IMR-90 (cell line): ENCODE measurements at regions not wholly inside any gene's neighbourhood (a gene's known extent, or its start where the extent isn't known, plus 50 kb on each side); places are given as distances from the start of the nearest gene placed in this dataset.
A peak's percentile ranks its signal among the peaks of the same experiment; 100 is the strongest.

Experiments
- ATAC-seq: fragments of 200-7000 bp; cut with Tn5 transposase; 2 replicates; pipeline ENCODE4 v1.9.1; 2020; ENCODE audit warnings: low read depth, mild to moderate bottlenecking, moderate library complexity
- BruUV-seq: library from RNA; stranded (reverse); fragments of 400-500 nt; replicated peaks from 2 replicates; lab custom pipeline; 2021; lab: Mats Ljungman, UMichigan
- CTCF ChIA-PET: fragments of 300-600 bp; formaldehyde crosslinking; extraction: SDS; loops from one replicate; lab custom pipeline; 2021; ENCODE audit warnings: antibody characterized with exemption; lab: Yijun Ruan, JAX
- POLR2A ChIA-PET: fragments of 300-600 bp; sonication (Branson Sonifier 250); formaldehyde crosslinking; loops from one replicate; lab custom pipeline; 2022; ENCODE audit warnings: antibody characterized with exemption; ENCODE audit not compliant: unreplicated experiment; lab: Charles Lee
- DNase-seq: peaks from one replicate; pipeline ENCODE4 v3.0.0; 2013
- H2AFZ ChIP-seq: replicated peaks from 2 replicates; pipeline ENCODE3; 2013; ENCODE audit warnings: low read length, mild to moderate bottlenecking; ENCODE audit not compliant: poor library complexity
- H2AK5ac ChIP-seq: 2 replicates; pipeline ENCODE4 v1.6.1; 2013; ENCODE audit warnings: low read depth, low read length, inconsistent platforms
- H2AK9ac ChIP-seq: replicated peaks from 2 replicates; pipeline ENCODE3; 2013; ENCODE audit warnings: mild to moderate bottlenecking, low read depth, low read length, moderate library complexity; ENCODE audit not compliant: poor library complexity
- H2BK120ac ChIP-seq: 2 replicates; pipeline ENCODE4 v1.6.1; 2013; ENCODE audit warnings: low read depth, low read length, inconsistent platforms
- H2BK15ac ChIP-seq: 3 replicates; pipeline ENCODE4 v1.6.1; 2013; ENCODE audit warnings: low read depth, low read length, inconsistent platforms
- H2BK20ac ChIP-seq: 2 replicates; pipeline ENCODE4 v1.6.1; 2013; ENCODE audit warnings: low read depth, mild to moderate bottlenecking, inconsistent platforms, low read length, moderate library complexity
- H2BK5ac ChIP-seq: 2 replicates; pipeline ENCODE4 v1.6.1; 2013; ENCODE audit warnings: mild to moderate bottlenecking, low read depth, low read length, inconsistent platforms; ENCODE audit not compliant: poor library complexity, severe bottlenecking
- H3K14ac ChIP-seq: replicated peaks from 2 replicates; pipeline ENCODE4 v1.6.1; 2013; ENCODE audit warnings: low read depth, low read length, inconsistent platforms
- H3K18ac ChIP-seq: 2 replicates; pipeline ENCODE4 v1.6.1; 2013; ENCODE audit warnings: low read depth, low read length, control low read depth
- H3K23ac ChIP-seq: 2 replicates; pipeline ENCODE4 v1.6.1; 2013; ENCODE audit warnings: low read depth, low read length, inconsistent platforms
- H3K27ac ChIP-seq: 2 replicates; pipeline ENCODE4 v1.5.1; 2013; ENCODE audit warnings: mild to moderate bottlenecking, control low read depth, low read length; ENCODE audit not compliant: insufficient read depth
- H3K27me3 ChIP-seq: 2 replicates; pipeline ENCODE4 v1.6.1; 2013; ENCODE audit warnings: low read length; ENCODE audit not compliant: control insufficient read depth, insufficient read depth
- H3K36me3 ChIP-seq: 2 replicates; pipeline ENCODE4 v1.6.1; 2013; ENCODE audit warnings: low read length, mixed read lengths; ENCODE audit not compliant: control insufficient read depth, insufficient read depth
- H3K4ac ChIP-seq: 2 replicates; pipeline ENCODE4 v1.6.1; 2013; ENCODE audit warnings: low read depth, low read length, inconsistent platforms
- H3K4me1 ChIP-seq: 2 replicates; pipeline ENCODE4 v1.6.1; 2013; ENCODE audit warnings: low read length, mixed read lengths; ENCODE audit not compliant: control insufficient read depth, insufficient read depth
- H3K4me2 ChIP-seq: 2 replicates; pipeline ENCODE4 v1.6.1; 2013; ENCODE audit warnings: low read depth, mild to moderate bottlenecking, control low read depth, low read length, moderate library complexity
- H3K4me3 ChIP-seq: 2 replicates; pipeline ENCODE4 v1.5.1; 2013; ENCODE audit warnings: low read depth, mild to moderate bottlenecking, control low read depth, low read length, moderate library complexity; ENCODE audit not compliant: insufficient read depth
- H3K56ac ChIP-seq: 2 replicates; pipeline ENCODE4 v1.6.1; 2013; ENCODE audit warnings: low read length, inconsistent platforms; ENCODE audit not compliant: insufficient read depth; ENCODE audit errors: extremely low read depth
- H3K79me1 ChIP-seq, 2 experiments: 2 replicates each; pipeline ENCODE4 v1.6.1; 2013; ENCODE audit warnings: low read length in 2 of 2, inconsistent platforms in 1 of 2, low read depth in 1 of 2
- H3K9ac ChIP-seq: 2 replicates; pipeline ENCODE4 v1.6.1; 2013; ENCODE audit warnings: low read depth, low read length, control low read depth
- H3K9me1 ChIP-seq: 2 replicates; pipeline ENCODE4 v1.6.1; 2013; ENCODE audit warnings: low read length, inconsistent platforms; ENCODE audit not compliant: insufficient read depth
- H3K9me3 ChIP-seq: 2 replicates; pipeline ENCODE4 v1.6.1; 2013; ENCODE audit warnings: low read length; ENCODE audit not compliant: control insufficient read depth, insufficient read depth
- H4K20me1 ChIP-seq: 2 replicates; pipeline ENCODE4 v1.6.1; 2013; ENCODE audit warnings: low read length, inconsistent platforms; ENCODE audit not compliant: insufficient read depth
- H4K5ac ChIP-seq: 2 replicates; pipeline ENCODE4 v1.6.1; 2013; ENCODE audit warnings: mild to moderate bottlenecking, low read depth, low read length, control low read depth
- H4K8ac ChIP-seq, 2 experiments: 2 replicates each; pipeline ENCODE4 v1.6.1; 2013; ENCODE audit warnings: low read depth in 2 of 2, low read length in 2 of 2, control low read depth in 1 of 2, inconsistent platforms in 1 of 2
- H4K91ac ChIP-seq: 2 replicates; pipeline ENCODE4 v1.6.1; 2013; ENCODE audit warnings: low read depth, low read length, inconsistent platforms; ENCODE audit not compliant: insufficient read depth
- ELK1 ChIP-seq: fragments of 150-350 bp; IDR thresholded peaks from 2 replicates; pipeline ENCODE4 v1.6.1; 2016; ENCODE audit warnings: low read depth, mild to moderate bottlenecking, low read length, moderate library complexity, borderline replicate concordance
- WGBS, 2 experiments: methylation state at CpG; one replicate each; pipeline versions ENCODE4 v1.1.5 to v1.1.7; 2013; ENCODE audit warnings: missing lambda C conversion rate in 2 of 2; ENCODE audit not compliant: insufficient read length in 1 of 2; ENCODE audit errors: extremely low coverage in 2 of 2; 5-methylcytosine and 5-hydroxymethylcytosine counted together
- dilution Hi-C: fragments of 300-500 bp; cut with HindIII; formaldehyde crosslinking; loops from one replicate; pipeline ENCODE4 v1.14.3; 2018; ENCODE audit warnings: low sequenced_read_pairs; ENCODE audit not compliant: unreplicated experiment
- in situ Hi-C: fragments of 300-500 bp; cut with MboI; formaldehyde crosslinking; loops from 3 replicates; pipeline ENCODE4 v1.14.3; 2019; ENCODE audit warnings: low sequenced_read_pairs, inconsistent platforms, mixed read lengths
- intact Hi-C: fragments of 100-400 bp; cut with micrococcal nuclease; formaldehyde crosslinking; loops from 2 replicates; pipeline ENCODE4 v1.10.0; 2022

- Histone ChIP-seq H3K36me3 (no peaks in the 10 kb centered on the region), H3K4ac (0 out of 2 replicates have a peak overlapping the region, but pooled peaks have one; percentile 25), H4K20me1 (peaks cover 41% of the 10 kb centered on the region), H2AFZ (no peak overlapping the region), H3K4me1 (peaks cover 13% of the 10 kb centered on the region), H3K14ac (peak overlapping the region; percentile 13; the same call in 1 of the 2 replicates), H2BK15ac (no peak overlapping the region), H4K91ac (peak overlapping the region; percentile 19; the same call in 1 of the 2 replicates), H3K23ac (no peak overlapping the region; the same call in 1 of the 2 replicates), H3K27me3 (no peaks in the 10 kb centered on the region), H3K27ac (no peak overlapping the region), H2BK120ac (no peak overlapping the region), H2BK20ac (peak overlapping the region; percentile 17; the same call in 1 of the 2 replicates), H2AK5ac (no peak overlapping the region), H2BK5ac (no peak overlapping the region), H4K5ac (no peak overlapping the region; the same call in 1 of the 2 replicates), H4K8ac (no peak overlapping the region; a peak in 1 of 4 replicates), H3K18ac (no peak overlapping the region), H3K9ac (no peak overlapping the region), H3K56ac (no peak overlapping the region), H3K4me2 (no peak overlapping the region; the same call in 1 of the 2 replicates), H3K9me3 (no peaks in the 10 kb centered on the region), H2AK9ac (no peak overlapping the region), H3K4me3 (no peak overlapping the region), H3K79me1 (peaks cover 46 to 78% of the 10 kb centered on the region in 2 experiments), H3K9me1 (peaks cover 19% of the 10 kb centered on the region)
- BruUV-seq = no TSS peak
- ATAC-seq (peak; percentile 24), DNase-seq (no peak)
- intact Hi-C loops (no loop called here), in situ Hi-C loops (loop anchor here (10.0 to 25.0 kb wide), 2 partner anchors 139 to 787 kb away; no protein-coding TSS in a partner anchor), dilution Hi-C loops (no loop called here)
- CTCF ChIA-PET = no interaction called here
- no peak for TF ChIP-seq ELK1
- WGBS, 2 experiments = 75% methylated on average over 2 of the region's 8 CpGs; no CpG with 5 or more reads in 1 of the 2 experiments
- POLR2A ChIA-PET = no interaction called here
These were observed 454.9 kb downstream of the SOX9 start for GRCh38 chr17:72575542-72576233.
